ENCODE measurements at regions not wholly inside any gene's neighbourhood (a gene's known extent, or its start where the extent isn't known, plus 50 kb on each side); places are given as distances from the start of the nearest gene placed in this dataset.
A peak's percentile ranks its signal among the peaks of the same experiment; 100 is the strongest.

DNA sequence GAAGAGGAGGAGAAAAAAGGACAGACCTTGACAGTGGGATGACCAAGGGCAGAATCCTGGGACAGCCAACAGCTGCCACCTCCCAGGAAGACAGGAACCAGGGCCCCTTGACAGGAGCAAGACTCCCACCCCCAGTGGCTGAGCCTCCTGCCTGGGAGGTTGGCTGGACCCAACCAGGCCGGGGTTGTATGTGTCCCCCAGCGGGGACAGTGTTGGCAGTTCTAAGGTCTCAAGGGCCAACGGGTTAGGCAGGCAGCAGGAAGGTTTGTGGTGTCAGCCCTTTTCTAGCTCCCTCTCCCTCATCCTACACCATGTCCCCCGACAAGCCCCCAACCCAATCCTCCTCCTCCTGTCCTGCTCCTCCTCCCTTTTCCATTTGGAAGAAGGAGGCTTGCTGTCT, 126.2 kb downstream of the MRM1 start:
- TF ChIP-seq SUZ12 (IDR thresholded peaks at IDR 0.05; ENCODE audit: extremely low read depth, insufficient read depth, insufficient read length) (no peak), ZNF274 (IDR thresholded peaks at IDR 0.05; ENCODE audit: low read depth, low read length) (no peak), YY1 (IDR thresholded peaks at IDR 0.05; ENCODE audit: insufficient read depth, insufficient read length) (no peak)
- Histone ChIP-seq H3K27me3 (ENCODE audit: insufficient read depth, insufficient read length) (peaks cover 9% of the 10 kb centered on the region), H3K9ac (ENCODE audit: insufficient read length, low read depth) (no peak overlapping the region), H3K36me3 (ENCODE audit: insufficient read depth, insufficient read length, low read length) (no peaks in the 10 kb centered on the region), H3K9me3 (ENCODE audit: insufficient read depth, low read length) (no peaks in the 10 kb centered on the region), H3K4me3 (ENCODE audit: insufficient read length, low read depth) (no peak overlapping the region), H3K4me1 (ENCODE audit: insufficient read depth, insufficient read length) (peaks cover 15% of the 10 kb centered on the region)
- no peak for DNase-seq (ENCODE audit: low read depth, low spot score)

DNA sequence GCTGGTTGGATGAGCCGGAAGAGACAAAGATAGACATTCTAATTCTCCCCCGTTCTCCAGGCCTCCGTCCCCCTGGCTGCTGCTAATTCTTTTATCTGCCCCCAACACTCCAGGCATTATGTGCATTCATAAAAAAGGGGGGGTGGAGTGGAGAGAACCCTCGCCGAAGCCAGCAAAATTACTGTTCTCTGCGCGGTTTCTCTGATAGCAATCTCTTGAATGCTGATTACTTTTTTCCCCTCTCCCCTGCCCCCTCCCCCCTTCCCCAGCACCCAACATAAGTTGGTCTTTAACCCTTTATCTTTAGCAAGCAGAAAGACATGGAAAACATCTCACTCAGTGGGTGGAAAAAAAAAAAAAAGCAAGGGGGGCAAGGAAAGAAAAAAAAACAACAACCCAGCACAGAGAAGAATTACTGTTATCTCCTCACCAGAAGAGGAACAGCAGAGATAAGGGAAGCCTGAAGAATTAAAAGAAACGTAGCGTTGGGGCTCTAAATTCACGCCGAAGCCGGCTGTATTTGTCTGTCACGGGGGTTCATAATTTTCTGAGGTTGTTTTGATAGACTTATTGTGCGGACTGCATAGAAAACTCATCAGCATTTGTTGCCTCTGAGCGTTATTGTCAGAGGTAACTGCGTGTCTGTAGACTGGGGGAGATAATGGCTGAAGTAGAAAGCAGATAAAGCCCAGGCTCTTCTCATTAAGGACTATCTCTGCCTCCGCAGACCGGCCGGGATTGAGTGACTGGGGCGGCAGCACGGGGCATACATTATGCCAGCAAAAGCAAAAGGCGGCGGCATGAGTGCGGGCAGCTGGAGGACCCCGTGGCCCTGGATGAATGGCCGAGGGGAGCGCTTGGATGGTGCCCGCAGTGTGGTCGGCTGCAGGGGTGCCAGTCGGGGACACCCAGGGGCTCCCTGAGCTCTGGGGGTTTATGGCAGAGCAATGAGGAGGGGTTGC, 126.9 kb downstream of the MRM1 start:
- no peak for DNase-seq (ENCODE audit: low read depth, low spot score)
- no peaks in the 10 kb centered on the region for H3K9me3 ChIP-seq (ENCODE audit: insufficient read depth, low read length)
- H3K27me3 ChIP-seq (ENCODE audit: insufficient read depth, insufficient read length), result peaks cover 9% of the 10 kb centered on the region
- H3K9ac ChIP-seq (ENCODE audit: insufficient read length, low read depth), result no peak overlapping the region
- no peak overlapping the region for H3K4me3 ChIP-seq (ENCODE audit: insufficient read length, low read depth)
- peaks cover 15% of the 10 kb centered on the region for H3K4me1 ChIP-seq (ENCODE audit: insufficient read depth, insufficient read length)
- H3K36me3 ChIP-seq (ENCODE audit: insufficient read depth, insufficient read length, low read length), result no peaks in the 10 kb centered on the region
- TF ChIP-seq ZNF274 (IDR thresholded peaks at IDR 0.05; ENCODE audit: low read depth, low read length) (no peak), YY1 (IDR thresholded peaks at IDR 0.05; ENCODE audit: insufficient read depth, insufficient read length) (no peak), SUZ12 (IDR thresholded peaks at IDR 0.05; ENCODE audit: extremely low read depth, insufficient read depth, insufficient read length) (no peak)

DNA sequence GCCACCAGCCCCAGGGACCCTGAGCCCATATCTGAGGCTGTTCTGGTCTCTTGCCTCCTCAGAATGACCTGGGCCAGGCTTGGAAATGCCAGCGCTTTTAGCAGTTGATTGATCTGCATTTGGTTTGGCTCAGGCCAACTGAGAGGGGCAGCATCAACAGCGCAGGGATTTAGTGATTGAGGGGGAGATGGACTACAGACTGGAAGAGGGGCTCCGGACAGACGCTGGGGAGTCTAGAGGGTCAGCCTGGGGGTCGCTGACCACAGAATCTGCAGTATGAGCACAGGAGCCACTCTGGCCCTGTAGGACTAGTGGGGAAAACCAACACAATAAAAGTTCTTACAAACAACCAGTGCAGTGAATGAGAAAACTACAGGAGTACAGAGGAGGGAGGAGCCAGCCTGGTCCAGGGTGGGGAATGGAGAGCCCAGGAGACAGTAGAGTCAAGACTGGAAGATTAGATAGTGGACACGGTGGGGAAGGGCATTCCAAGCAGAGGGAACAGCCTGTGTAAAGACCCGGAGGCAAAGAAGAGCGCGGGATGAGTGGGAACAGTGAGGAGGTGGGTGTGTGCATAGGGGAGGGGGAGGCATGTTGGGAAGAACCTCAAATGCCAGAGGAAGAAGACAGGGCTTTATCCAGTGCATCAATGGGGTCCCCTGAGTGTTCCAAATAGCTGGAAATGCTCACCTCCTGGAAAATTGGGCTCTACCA, 128.9 kb downstream of the MRM1 start:
- Histone ChIP-seq H3K4me1 (ENCODE audit: insufficient read depth, insufficient read length) (peaks cover 15% of the 10 kb centered on the region), H3K27me3 (ENCODE audit: insufficient read depth, insufficient read length) (peaks cover 9% of the 10 kb centered on the region), H3K9ac (ENCODE audit: insufficient read length, low read depth) (no peak overlapping the region), H3K36me3 (ENCODE audit: insufficient read depth, insufficient read length, low read length) (no peaks in the 10 kb centered on the region), H3K4me3 (ENCODE audit: insufficient read length, low read depth) (no peak overlapping the region), H3K9me3 (ENCODE audit: insufficient read depth, low read length) (no peaks in the 10 kb centered on the region)
- TF ChIP-seq ZNF274 (IDR thresholded peaks at IDR 0.05; ENCODE audit: low read depth, low read length), result no peak
- no peak for TF ChIP-seq SUZ12 (IDR thresholded peaks at IDR 0.05; ENCODE audit: extremely low read depth, insufficient read depth, insufficient read length)
- no peak for TF ChIP-seq YY1 (IDR thresholded peaks at IDR 0.05; ENCODE audit: insufficient read depth, insufficient read length)
- DNase-seq (ENCODE audit: low read depth, low spot score), result no peak

DNA sequence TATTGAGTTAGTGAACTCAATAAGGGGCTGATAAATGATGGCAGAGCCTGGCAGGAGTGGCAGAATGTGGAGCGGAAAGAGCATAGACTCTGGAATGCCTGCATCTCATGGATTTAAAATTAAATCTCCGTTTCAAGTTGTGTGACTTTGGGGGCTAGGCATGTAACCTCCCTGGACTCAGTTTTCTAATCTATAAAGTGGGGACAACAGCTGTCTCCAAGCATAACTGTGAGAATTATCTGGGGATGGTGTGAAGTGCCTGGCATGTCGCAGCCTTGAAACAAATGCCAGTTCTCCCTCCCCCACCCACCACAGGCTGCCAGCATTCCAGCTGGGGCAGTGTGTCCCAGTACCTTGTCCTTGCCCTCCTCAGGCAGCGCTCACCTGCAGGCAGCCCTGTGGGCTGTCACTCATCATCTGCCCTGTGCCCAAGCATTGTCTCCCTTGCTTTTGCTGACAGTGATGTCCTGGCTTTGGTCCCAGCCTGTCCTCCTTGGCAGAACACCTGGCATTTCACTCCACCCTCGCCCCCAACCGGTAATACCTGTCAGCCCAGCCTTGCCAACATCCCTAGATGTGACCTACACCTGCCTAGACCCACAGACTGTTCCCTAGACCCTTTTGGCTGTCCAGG, 129.6 kb downstream of the MRM1 start:
- peaks cover 15% of the 10 kb centered on the region for H3K4me1 ChIP-seq (ENCODE audit: insufficient read depth, insufficient read length)
- no peak overlapping the region for H3K4me3 ChIP-seq (ENCODE audit: insufficient read length, low read depth)
- no peak overlapping the region for H3K9ac ChIP-seq (ENCODE audit: insufficient read length, low read depth)
- peaks cover 9% of the 10 kb centered on the region for H3K27me3 ChIP-seq (ENCODE audit: insufficient read depth, insufficient read length)
- H3K9me3 ChIP-seq (ENCODE audit: insufficient read depth, low read length), result no peaks in the 10 kb centered on the region
- TF ChIP-seq ZNF274 (IDR thresholded peaks at IDR 0.05; ENCODE audit: low read depth, low read length) (no peak), YY1 (IDR thresholded peaks at IDR 0.05; ENCODE audit: insufficient read depth, insufficient read length) (no peak), SUZ12 (IDR thresholded peaks at IDR 0.05; ENCODE audit: extremely low read depth, insufficient read depth, insufficient read length) (no peak)
- no peaks in the 10 kb centered on the region for H3K36me3 ChIP-seq (ENCODE audit: insufficient read depth, insufficient read length, low read length)
- no peak for DNase-seq (ENCODE audit: low read depth, low spot score)

DNA sequence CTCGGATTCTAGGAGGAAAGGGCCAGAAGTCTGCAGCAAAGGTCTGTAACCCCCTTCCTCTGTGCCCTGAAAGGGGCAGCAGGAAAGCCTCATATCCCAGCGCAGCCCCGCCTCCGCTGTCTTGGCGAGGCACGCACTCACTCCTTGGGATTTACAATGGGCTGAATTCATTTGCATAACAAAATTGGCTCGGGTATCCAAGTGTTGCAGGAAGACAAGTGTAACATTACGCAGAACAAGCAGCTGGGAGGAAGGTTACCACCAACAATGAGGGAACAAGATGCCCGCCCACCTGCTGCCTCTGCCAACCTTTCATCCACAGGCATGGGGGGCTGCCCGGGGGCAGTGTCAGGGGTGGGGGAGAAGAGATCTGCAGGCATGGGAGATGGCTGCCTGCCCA, 130.4 kb downstream of the MRM1 start:
- Histone ChIP-seq H3K36me3 (ENCODE audit: insufficient read depth, insufficient read length, low read length) (no peaks in the 10 kb centered on the region), H3K4me3 (ENCODE audit: insufficient read length, low read depth) (no peak overlapping the region), H3K27me3 (ENCODE audit: insufficient read depth, insufficient read length) (peaks cover 9% of the 10 kb centered on the region), H3K4me1 (ENCODE audit: insufficient read depth, insufficient read length) (peaks cover 15% of the 10 kb centered on the region), H3K9me3 (ENCODE audit: insufficient read depth, low read length) (no peaks in the 10 kb centered on the region), H3K9ac (ENCODE audit: insufficient read length, low read depth) (no peak overlapping the region)
- no peak for TF ChIP-seq YY1 (IDR thresholded peaks at IDR 0.05; ENCODE audit: insufficient read depth, insufficient read length)
- no peak for TF ChIP-seq SUZ12 (IDR thresholded peaks at IDR 0.05; ENCODE audit: extremely low read depth, insufficient read depth, insufficient read length)
- TF ChIP-seq ZNF274 (IDR thresholded peaks at IDR 0.05; ENCODE audit: low read depth, low read length), result no peak
- peak; percentile 66 for DNase-seq (ENCODE audit: low read depth, low spot score)

DNA sequence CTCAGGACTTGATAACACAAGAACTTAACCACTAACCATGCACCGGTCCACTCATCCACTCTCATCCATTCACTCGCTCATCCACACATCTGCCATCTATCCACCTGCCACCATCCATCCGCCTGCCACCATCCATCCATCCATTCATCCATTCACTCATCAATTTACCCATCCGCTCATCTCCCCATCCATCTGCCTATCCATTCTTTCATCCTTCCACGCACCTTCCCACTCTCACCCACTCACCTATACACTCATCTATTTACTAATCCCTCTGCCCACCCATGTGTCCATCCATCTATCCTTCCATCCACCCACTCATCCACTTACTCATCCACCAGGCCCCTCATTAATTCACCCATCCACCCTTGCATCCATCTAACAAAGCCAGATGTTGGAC, 131.0 kb downstream of the MRM1 start:
- no peak for TF ChIP-seq ZNF274 (IDR thresholded peaks at IDR 0.05; ENCODE audit: low read depth, low read length)
- TF ChIP-seq SUZ12 (IDR thresholded peaks at IDR 0.05; ENCODE audit: extremely low read depth, insufficient read depth, insufficient read length), result no peak
- TF ChIP-seq YY1 (IDR thresholded peaks at IDR 0.05; ENCODE audit: insufficient read depth, insufficient read length), result no peak
- Histone ChIP-seq H3K4me3 (ENCODE audit: insufficient read length, low read depth) (no peak overlapping the region), H3K4me1 (ENCODE audit: insufficient read depth, insufficient read length) (peaks cover 15% of the 10 kb centered on the region), H3K27me3 (ENCODE audit: insufficient read depth, insufficient read length) (peaks cover 9% of the 10 kb centered on the region), H3K36me3 (ENCODE audit: insufficient read depth, insufficient read length, low read length) (no peaks in the 10 kb centered on the region), H3K9me3 (ENCODE audit: insufficient read depth, low read length) (no peaks in the 10 kb centered on the region), H3K9ac (ENCODE audit: insufficient read length, low read depth) (no peak overlapping the region)
- DNase-seq (ENCODE audit: low read depth, low spot score), result no peak

All from NT2/D1 (cell line).